ENCODE measurements at regions not wholly inside any gene's neighbourhood (a gene's known extent, or its start where the extent isn't known, plus 50 kb on each side); places are given as distances from the start of the nearest gene placed in this dataset.
"Not testable (repeated sequence)": the region's sequence is repeated elsewhere in the genome, so short reads cannot be mapped to it uniquely, and the experiment has no call there.

GRCh38 chr14:82987502-82988124 lies 1454.0 kb upstream of the SEL1L start:
- no peak for DNase-seq (ENCODE audit: insufficient read length, low spot score)
- TF ChIP-seq CTCF (IDR thresholded peaks at IDR 0.05; ENCODE audit: insufficient read depth, missing control alignments) = no peak
- no peak for FAIRE-seq

- not testable (repeated sequence) for FAIRE-seq; DNase-seq (ENCODE audit: insufficient read length, low spot score)
These were observed 1460.9 kb upstream of the SEL1L start for GRCh38 chr14:82994547-82994946.

GRCh38 chr14:82999802-83000201 lies 1466.1 kb upstream of the SEL1L start:
- FAIRE-seq (no peak), DNase-seq (ENCODE audit: insufficient read length, low spot score) (no peak)
- peak; percentile 54 for TF ChIP-seq CTCF (IDR thresholded peaks at IDR 0.05; ENCODE audit: insufficient read depth, missing control alignments)

- FAIRE-seq = no peak
- DNase-seq (ENCODE audit: insufficient read length, low spot score) = no peak
- no peak for TF ChIP-seq CTCF (IDR thresholded peaks at IDR 0.05; ENCODE audit: insufficient read depth, missing control alignments)
These were observed 1470.9 kb upstream of the SEL1L start for GRCh38 chr14:83004456-83005006.

- DNase-seq (ENCODE audit: insufficient read length, low spot score) (no peak), FAIRE-seq (no peak)
- TF ChIP-seq CTCF (IDR thresholded peaks at IDR 0.05; ENCODE audit: insufficient read depth, missing control alignments) = no peak
These were observed 1472.5 kb upstream of the SEL1L start for GRCh38 chr14:83006121-83006670.

GRCh38 chr14:83007052-83007451 lies 1473.4 kb upstream of the SEL1L start:
- DNase-seq (ENCODE audit: insufficient read length, low spot score); FAIRE-seq: not testable (repeated sequence)

GRCh38 chr14:83007641-83008225 lies 1474.1 kb upstream of the SEL1L start:
- TF ChIP-seq CTCF (IDR thresholded peaks at IDR 0.05; ENCODE audit: insufficient read depth, missing control alignments) = no peak
- no peak for DNase-seq (ENCODE audit: insufficient read length, low spot score)
- no peak for FAIRE-seq

GRCh38 chr14:83017296-83017695 lies 1483.6 kb upstream of the SEL1L start:
- DNase-seq (ENCODE audit: insufficient read length, low spot score) (no peak), FAIRE-seq (no peak)
- no peak for TF ChIP-seq CTCF (IDR thresholded peaks at IDR 0.05; ENCODE audit: insufficient read depth, missing control alignments)
